GM18498 (cell line): ENCODE measurements at regions not wholly inside any gene's neighbourhood (a gene's known extent, or its start where the extent isn't known, plus 50 kb on each side); places are given as distances from the start of the nearest gene placed in this dataset.
A peak's percentile ranks its signal among the peaks of the same experiment; 100 is the strongest.

Source experiments
- ATAC-seq: cut with Tn5 transposase; IDR thresholded peaks from one replicate; pipeline ENCODE4 v1.9.1; 2021; ENCODE audit warnings: mild to moderate bottlenecking, moderate library complexity; ENCODE audit not compliant: unreplicated experiment

DNA sequence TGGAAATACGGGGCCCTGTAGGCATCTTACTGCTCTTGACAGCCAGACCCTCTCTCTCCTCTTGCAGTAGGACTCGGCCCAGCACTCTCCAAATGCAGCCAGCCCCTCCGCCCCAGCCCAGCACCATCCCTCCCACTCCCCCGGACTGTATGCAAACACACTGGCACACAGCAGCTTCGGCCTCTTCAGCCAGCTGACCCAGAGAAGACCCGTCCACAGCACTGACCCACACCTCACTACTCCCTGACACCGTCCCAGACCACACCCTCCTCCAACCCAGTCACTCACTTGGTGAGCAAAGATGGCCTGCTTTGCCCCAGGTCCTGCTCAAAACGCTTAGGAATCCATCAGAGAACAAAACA is 164.6 kb downstream of the IGLL1 start:
- ATAC-seq = no peak

DNA sequence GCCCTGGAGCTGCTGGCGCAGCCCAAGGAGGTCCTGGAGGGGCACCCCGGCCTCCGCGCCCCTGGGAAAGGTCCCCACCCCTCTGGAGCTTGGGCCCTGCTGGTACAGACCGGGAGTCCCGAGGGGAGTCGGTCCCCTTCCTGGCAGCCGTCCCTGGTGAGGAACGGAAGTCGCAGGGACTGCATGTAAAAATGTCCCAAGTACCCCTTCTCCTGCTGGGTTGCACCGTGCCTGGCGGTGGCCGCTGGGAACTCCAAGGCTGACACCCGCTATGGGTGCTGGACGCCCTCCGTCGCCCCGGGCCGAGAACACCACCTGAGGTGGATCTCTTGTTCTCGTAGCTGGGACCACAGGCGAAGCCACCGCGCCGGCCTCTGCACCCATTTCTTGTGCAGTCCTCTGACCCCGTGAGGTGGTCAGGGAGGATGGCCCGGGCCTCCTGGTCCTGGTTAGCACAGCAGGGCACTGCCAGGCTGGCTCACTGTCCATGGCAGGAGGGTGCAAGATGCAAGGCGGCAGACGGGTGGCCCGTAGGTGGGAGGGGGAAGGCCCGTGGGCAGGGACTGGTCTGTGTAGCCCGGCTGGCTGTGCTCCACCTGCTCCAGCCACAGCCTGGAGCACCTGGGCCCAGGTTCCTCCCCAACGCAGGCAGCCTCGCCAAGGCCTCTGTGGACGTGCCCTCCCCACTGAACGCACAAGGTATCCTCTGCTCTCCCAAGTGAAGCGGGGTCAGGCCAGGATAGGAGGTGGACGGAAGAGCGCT is 165.2 kb downstream of the IGLL1 start:
- ATAC-seq = no peak

DNA sequence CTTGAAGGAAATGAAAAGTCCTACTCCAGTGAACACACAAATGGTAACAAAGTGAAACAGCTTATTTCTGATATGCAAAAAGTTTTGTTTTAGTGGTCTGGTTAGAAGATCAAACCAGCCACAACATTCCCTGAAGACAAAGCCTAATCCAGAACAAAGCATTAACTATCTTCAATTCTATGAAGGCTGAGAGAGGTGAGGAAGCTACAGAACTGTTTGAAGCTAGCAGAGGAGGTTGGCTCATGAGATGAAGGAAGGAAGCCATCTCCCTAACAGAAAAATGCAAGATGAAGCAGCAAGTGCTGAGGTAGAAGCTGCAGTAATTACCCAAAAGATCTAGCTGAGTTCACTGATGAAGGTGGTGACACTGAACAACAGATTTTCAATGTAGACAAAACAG is 168.4 kb downstream of the IGLL1 start:
- no peak for ATAC-seq

DNA sequence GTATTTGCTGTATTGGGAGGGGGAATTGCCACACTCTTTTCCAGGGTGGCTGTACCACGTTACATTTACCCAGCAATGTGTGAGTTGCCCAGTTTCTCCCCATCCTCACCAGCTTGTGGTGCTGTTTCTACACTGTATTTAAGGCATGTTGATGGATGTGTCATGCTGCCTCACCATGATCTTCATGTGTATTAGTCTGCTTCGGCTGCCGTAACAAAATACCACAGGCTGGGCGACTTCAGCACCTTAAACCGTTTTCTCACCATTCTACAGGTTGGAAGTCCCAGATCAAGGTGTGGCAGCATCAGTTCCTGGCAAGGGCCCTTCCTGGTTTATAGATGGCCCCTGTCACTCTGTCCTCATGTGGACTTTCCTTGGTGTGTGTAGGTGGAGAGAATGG is 169.7 kb downstream of the IGLL1 start:
- no peak for ATAC-seq

DNA sequence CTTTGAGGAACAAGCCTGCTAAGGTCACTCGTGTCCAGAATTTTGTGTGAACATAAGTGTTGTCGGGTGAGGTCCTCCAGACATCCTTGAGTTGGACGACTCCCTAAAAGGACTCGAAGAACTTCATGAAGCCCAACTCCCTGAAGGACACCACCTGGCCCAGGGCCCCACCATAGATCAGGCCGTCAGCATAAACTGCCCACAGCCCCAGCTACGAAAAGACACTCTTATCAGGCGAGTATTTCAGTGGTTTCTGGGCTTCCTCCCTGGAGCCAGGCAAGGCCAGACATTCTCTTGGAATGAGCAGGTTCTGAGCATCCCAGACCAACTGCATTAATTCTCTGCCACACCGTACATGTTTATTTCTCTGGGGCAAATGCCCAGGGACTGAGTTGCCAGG is 170.1 kb downstream of the IGLL1 start:
- ATAC-seq = no peak

DNA sequence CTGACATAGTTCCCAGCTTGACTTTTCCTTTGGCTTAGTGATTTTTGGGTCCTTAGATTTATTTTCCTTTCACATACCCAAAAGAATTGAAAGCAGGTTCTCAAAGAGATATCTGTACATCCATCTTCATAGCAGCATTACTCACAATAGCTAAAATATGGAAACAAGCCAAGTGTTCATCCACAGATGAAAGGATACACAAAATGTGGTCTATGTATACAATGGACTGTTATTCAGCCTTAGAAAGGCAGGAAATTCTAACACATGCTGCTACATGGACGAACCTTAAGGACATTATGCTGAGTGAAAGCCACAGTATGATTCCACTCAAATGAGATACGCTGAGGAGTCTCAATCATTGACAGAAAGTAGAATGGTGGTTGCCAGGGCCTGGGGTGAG is 171.8 kb downstream of the IGLL1 start:
- ATAC-seq = no peak

DNA sequence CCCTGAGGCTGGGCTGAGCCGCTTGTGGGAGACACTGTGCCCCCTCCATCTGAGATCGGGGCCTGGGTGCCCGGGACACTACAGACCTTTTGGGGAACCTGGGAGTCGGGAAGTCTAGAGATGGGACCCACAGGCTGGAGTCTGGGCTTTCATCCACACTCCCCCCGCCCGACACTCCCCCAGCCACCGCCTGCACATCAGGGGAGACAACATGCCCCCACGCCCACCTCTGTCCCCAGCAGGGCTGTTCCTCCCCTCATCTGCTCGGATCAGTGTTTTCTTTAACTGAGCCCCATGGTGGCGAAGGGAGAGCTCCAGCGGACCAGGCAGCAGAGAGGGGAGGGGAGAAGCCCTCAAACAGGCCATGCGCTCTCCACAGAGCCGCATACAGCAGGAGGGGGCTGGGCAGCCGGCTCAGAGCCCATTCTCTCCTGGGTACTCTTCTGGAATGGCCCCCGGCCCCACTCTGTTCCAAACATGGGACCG is 174.7 kb downstream of the IGLL1 start:
- ATAC-seq = no peak

DNA sequence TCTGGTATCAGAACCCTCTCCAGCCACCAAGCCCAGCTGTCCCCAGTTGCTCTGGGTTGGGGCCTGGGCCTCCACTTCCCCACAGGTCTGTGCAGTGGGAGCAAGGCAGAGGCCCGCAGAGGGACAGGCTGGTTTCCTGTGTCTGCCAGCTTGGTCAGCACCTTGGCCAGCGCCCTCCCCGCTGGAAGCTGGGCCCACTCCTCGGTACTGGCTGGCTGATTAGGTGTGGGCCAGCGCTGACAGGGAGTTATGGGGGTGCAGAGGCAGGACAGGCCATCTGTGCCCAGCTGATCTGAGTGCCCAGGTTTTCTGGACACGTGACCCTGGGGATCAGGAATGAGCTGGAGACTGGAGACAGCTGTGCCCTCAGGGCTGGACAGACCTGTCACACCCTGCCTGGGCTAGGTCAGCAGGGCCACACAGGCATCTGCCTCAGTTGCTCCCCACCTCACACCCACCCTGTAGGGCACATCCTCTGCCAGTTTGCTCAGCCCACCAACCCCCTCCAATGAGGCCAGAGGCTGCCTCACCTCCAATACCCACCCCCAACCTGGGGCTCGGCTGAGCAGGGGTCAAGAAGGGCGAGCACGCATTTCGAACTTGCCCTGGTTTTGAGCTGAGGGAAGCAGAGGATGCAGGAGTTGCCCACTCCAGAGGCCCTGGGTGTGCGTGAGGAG is 175.3 kb downstream of the IGLL1 start:
- no peak for ATAC-seq

DNA sequence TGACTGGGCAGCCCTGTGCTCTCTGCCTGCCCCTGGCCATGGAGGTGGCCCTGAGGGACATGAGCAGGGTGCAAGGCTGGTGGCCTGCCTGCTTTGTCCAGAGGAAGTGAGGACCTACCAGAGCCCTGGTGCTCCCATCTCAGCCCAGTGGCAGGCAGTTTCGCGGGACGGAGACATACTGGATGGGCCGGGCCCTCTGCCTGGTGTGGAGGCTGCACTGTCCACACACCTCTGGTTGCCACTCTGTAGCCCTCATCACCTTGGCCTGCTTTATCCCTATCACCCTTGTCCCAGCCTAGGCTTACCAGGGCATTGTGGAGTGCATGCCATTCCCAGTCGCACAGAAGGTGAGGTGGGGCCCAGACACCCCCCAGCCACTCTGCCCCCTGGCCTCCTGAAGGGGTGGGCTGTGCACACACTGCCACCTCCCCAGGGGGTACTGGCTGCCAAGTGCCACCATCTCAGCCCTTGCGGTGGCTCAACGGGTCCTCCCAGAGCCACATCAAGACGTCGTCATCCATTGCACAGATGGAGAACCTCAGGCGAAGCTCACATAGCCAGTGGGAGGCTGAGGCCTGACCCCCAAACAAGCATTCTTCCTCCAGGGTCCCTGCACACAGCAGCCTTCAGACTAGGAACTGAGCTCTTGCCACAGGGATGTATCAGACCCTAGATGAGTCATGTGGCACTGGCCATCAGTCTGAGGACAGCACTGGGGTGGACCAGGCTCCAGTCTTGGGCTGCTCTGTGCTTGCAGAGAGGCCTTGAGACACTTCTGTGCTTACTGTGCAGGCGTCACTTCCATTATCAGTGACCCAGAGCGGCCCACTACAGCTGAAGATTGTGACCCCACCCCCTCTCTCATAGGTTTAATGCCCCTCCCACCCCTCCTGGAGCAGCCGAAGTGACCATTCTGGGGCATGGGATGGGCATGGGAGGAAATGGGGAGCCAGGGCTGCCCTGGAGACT is 176.1 kb downstream of the IGLL1 start:
- ATAC-seq = no peak

DNA sequence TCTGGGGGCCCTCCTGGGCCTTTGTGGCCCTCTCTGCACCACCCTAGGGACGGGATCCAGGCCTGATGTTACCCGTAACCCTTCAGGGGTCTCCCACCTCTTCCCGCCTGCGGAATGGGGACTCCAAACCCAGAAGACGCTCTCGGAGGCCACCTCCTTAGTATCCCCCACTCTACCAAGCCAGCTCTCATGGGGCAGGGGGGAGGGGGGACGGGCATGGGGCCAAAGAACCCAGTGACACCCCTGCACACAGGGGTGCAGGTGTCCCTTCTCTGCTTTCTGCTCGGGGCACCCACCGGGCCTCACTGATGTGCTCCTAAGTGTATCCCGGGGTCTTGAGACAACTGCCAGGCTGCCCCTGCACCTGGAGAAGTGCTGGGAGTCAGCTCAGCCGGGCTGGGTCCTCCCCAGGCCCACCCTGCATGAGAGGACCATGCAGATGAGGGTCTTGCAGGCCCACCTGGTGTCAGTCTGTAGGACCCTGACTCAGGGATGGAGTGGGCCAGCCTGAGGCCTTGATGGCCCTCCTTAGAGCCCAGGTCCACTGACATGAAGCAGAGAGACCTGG is 176.9 kb downstream of the IGLL1 start:
- ATAC-seq = no peak

DNA sequence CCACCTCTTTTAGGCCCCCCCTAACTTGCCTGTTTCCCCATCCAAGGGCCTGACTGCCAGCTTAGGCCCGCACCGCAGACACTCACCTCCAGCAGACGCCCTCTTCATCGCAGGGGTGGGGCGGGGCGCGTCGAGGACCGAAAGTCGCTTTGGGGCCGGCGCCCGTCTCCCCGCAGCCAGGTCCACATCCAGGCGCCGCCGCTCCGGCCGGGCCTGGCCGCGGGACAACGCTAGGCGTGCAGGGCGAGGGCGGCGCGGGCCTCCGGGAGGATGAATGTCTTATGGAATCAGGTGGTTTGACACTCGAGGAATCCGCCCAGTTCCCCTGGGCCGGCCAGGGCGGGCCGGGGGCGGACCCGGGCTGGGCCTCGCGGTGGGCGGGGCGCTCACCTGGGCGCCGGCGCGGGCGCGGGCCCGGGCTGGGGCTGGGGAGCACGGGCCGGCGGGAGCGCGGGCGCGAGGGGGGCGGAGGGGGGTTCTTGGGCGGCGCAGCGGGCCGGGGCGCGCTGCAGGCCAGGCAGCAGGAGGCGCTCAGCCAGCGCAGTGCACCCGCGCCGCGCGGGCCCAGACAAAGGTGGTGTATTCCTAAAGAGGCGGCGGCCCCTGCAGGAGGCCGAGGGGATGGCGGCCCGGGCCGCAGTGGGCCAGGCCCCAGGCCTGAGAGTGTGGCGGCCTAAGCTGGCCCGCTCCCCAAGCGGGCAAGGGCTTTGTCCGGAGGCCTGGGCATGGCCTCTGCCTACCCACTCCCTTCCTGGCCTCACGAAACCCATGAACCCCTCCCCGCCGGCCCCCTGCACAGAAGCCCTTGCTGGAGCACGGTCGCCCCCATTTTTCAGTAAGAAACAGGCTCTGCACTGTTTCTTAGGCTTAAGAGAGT is 177.6 kb downstream of the IGLL1 start:
- peak; percentile 72 for ATAC-seq

DNA sequence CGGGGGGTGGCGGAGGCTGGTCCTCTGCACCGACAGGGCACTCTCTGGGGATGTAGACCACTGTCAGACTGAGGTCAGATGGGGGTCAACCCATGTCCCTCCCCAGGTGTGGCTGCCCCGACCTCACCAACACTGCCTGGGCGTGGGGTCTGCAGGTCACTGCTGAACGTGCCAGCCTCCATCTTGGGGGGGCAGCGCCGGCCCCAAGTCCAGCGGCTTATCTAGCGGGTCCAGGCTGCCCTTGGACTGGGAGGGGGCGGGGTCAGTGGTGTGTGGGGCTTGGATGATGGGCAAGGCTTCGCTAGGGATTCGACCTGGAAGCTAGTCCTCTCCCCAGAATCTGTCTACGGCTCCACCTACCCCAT is 178.2 kb downstream of the IGLL1 start:
- ATAC-seq = no peak

DNA sequence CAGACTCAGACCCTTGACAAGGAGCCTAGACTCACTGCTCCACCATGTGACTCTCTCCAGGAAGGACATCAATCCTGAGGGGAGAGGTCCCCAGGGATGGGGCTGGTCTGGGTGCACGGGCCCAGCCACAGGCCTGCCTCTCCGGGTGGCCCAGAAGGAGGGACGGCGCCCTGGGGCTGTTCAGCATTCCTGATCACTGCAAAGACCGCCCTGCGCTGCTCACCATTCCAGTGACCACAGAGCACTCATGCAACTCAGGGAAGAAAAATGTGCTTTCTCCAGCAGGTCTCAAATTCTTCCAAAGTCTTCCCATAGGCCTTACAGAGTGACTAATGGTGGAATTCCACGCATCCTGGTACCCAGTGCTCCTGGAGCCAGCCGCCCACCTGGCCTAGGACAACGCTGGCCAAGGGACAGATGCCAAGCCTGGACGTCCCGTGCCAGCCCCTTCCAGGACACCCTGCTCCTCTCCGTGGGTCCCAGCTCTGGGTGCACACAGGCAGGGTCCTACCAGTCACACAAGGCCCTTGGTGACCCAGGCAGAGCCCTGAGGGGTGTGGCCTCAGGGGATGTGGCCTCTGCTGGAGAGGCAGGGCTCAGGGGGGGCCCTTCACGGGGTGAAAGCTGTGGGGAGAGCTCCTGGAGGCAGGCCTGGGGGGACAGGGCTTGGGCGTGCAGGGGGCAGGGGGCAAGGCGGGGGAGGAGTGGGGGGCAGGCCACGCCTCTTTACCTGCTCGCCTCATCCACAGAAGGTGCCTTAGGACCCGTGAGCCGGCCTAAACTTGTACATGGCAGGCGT is 178.8 kb downstream of the IGLL1 start:
- ATAC-seq = no peak

DNA sequence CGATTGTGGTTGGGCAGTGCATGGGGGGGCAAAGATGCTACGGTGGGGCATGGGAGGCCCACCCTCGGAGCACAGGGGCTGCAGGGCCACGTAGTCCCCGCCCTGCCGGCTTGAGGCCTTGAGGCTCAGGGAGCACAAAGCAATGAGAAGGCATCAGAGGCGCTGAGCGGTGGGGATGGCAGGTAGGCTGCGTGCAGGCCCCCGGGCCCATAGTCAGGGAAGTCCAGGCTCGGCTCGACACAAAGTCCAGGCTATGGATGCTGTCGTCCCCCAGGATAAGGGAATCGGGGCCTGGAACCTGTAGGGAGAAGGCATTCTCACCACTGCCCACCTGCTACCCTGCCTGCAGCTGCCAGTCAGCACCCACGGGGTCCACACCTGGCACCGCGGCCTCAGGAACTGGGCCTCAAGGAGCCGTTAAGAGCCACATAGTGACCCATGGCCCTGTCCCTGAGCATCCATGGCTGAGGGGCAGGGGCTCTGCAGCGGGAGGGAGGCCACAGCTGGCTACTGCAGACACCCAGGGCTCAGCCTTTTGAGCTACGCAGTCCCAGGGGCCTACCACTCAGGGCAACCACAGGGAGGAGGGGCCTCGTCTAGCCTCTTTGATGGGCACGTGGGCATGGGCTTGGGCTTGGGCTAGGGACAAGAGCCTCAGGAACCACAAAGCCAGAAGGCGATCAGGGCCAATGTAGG is 179.7 kb downstream of the IGLL1 start:
- no peak for ATAC-seq

DNA sequence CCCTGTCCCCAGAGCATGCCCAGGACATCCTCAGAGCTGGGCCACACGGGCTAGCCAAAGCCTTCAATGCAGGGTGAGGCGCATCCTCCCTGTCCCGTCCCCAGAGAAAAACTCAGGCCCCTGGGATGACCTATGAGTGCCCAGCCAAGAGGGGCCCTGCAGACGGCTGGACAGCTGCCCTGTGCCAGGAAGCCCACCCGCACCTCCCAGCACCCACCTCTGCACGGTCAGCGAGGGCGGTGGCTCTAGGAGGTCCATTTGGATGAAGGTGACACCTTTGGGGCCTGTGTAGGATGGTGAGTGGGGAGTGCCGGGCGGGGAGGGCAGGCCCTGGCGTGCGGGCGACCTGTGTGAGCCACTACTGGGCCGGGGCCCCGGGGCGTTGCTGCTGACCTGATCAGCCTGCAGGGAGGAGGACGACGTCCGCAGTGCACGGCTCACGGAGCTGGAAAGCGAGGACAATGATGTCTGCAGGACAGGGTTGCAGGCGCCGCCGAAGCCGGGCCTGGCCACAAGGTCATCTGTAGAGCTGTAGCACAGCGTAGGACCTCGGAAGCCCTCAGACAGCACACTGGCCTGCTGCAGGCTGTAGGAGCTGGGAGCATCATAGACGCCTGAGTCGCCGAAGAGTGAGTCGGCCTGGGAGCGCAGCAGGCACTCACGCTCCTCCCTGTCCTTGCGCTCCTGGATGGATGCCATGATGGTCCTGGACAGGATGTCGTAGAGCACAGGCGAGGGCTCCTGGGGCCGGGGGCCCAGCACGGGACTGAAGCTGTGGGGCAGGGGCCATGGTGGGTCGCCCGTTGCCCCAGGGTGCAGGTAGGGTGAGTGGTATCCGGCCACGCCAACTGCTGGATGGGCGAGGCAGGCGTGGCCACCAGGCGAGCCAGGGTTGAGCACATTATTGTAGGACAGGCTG is 180.5 kb downstream of the IGLL1 start:
- no peak for ATAC-seq

DNA sequence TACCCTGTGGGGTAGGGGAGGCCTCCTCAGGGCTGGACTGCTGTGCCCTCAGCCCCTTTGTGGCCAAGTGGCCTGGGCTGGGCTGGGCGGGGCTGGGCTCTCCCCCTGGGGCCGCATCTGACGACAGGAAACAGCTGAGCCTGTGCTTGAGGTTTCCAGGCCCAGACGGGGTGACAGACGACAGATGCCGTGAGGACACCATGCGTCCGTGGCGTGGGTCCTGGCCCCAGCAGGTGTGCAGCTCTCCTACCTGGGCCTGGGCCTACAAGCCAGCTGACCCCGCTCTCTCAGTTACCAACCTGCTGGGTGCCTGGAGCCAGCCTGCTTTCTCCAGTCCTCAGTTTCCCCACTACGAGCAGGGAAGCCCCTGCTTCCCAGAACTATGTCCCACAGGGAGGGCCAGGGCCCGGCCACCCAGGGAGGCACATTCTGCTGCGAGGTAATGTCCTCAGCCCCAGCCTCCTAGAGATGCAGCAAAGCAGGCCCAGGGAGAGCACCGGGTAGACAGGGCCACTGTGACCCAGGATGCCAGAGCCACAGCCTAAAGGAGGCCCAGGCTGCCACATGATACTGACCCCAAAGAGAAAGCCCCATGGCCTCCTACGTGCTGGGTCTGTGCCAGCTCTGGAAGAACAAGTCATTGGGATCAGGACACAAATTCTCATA is 181.3 kb downstream of the IGLL1 start:
- ATAC-seq = no peak
